Smooth muscle cell (in vitro differentiated cells): ENCODE measurements at regions not wholly inside any gene's neighbourhood (a gene's known extent, or its start where the extent isn't known, plus 50 kb on each side); places are given as distances from the start of the nearest gene placed in this dataset.

ENCODE experiments used
- DNase-seq: peaks from one replicate; lab custom pipeline; 2025; ENCODE audit not compliant: unreplicated experiment; lab: John Stamatoyannopoulos, UW
- H2AFZ ChIP-seq: fragments of 200-600 bp; sonication (generic); 2 replicates; pipeline ENCODE4 v1.6.0; 2016; ENCODE audit warnings: antibody characterized with exemption, low read depth, mild to moderate bottlenecking
- H3F3A ChIP-seq: fragments of 200-600 bp; sonication (generic); 2 replicates; pipeline ENCODE4 v1.6.0; 2017; ENCODE audit warnings: antibody characterized with exemption, low read depth
- H3K27ac ChIP-seq: fragments of 200-600 bp; sonication (generic); 2 replicates; pipeline ENCODE4 v1.5.1; 2016; ENCODE audit warnings: low read depth, mild to moderate bottlenecking
- H3K27me3 ChIP-seq: fragments of 200-600 bp; sonication (generic); 2 replicates; pipeline ENCODE4 v1.6.1; 2016; ENCODE audit warnings: low read depth, mild to moderate bottlenecking
- H3K36me3 ChIP-seq: fragments of 200-600 bp; sonication (generic); 2 replicates; pipeline ENCODE4 v1.5.1; 2016; ENCODE audit warnings: low read depth
- H3K4me1 ChIP-seq: fragments of 200-600 bp; sonication (generic); 2 replicates; pipeline ENCODE4 v1.5.1; 2016; ENCODE audit warnings: low read depth
- H3K4me2 ChIP-seq: fragments of 200-600 bp; sonication (generic); 2 replicates; pipeline ENCODE4 v1.6.0; 2016; ENCODE audit warnings: mild to moderate bottlenecking
- H3K4me3 ChIP-seq: fragments of 200-600 bp; sonication (generic); 2 replicates; pipeline ENCODE4 v1.5.1; 2016; ENCODE audit warnings: mild to moderate bottlenecking
- H3K79me2 ChIP-seq: fragments of 200-600 bp; sonication (generic); 2 replicates; pipeline ENCODE4 v1.6.0; 2016; ENCODE audit warnings: low read depth, mild to moderate bottlenecking
- H3K9ac ChIP-seq: fragments of 200-600 bp; sonication (generic); 2 replicates; pipeline ENCODE4 v1.6.0; 2016; ENCODE audit warnings: low read depth
- H3K9me3 ChIP-seq: fragments of 200-600 bp; sonication (generic); replicated peaks from 2 replicates; pipeline ENCODE4 v1.5.1; 2016; ENCODE audit warnings: low read depth
- H4K20me1 ChIP-seq: fragments of 200-600 bp; sonication (generic); 2 replicates; pipeline ENCODE4 v1.6.0; 2016; ENCODE audit warnings: low read depth
- CTCF ChIP-seq: fragments of 200-600 bp; sonication (generic); IDR thresholded peaks from 2 replicates; pipeline ENCODE4 v1.5.1; 2017; ENCODE audit warnings: borderline replicate concordance, mild to moderate bottlenecking, antibody characterized with exemption; ENCODE audit not compliant: insufficient read depth, poor library complexity, severe bottlenecking
- WGBS: methylation state at CpG from one replicate; pipeline ENCODE4 v1.1.7; 2016; ENCODE audit warnings: low lambda C conversion rate; 5-methylcytosine and 5-hydroxymethylcytosine counted together

DNA sequence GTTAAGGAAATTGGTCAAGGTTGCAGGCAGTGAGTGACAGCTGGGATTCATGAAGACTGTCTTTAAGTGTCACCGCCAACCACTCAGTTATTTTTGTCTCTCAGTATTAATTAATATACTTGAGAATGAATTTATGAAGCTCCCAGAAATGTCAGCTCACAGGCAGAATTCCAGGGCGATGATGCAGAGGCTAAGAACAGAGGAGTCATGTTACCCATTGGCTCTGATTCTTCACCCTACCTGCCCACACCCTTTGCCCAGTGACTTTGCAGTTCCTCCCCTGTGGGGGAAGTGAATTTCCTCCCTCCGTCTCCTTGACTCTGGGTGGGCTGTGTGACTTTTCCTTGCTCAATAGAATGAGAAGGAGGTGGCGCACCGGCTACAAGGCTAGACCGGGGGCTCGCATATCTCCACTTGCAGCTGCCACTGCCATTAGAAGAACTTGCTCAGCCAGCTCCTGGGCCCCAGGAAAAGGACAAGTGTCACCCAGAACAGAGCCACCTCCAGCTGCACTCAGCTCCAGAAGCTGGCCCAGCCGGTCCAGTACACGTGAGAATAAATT lies 157.1 kb upstream of the PRKCQ start:
- TF ChIP-seq CTCF: no peak
- H3F3A ChIP-seq: no peaks in the 10 kb centered on the region
- H4K20me1 ChIP-seq: no peaks in the 10 kb centered on the region
- H3K27me3 ChIP-seq: no peaks in the 10 kb centered on the region
- H3K4me3 ChIP-seq: no peak overlapping the region
- no peaks in the 10 kb centered on the region for H3K4me1 ChIP-seq
- H2AFZ ChIP-seq: no peak overlapping the region
- H3K9ac ChIP-seq: no peak overlapping the region
- peak overlapping the region; percentile 74 for H3K4me2 ChIP-seq
- peak overlapping the region; percentile 21 for H3K27ac ChIP-seq
- H3K36me3 ChIP-seq: no peaks in the 10 kb centered on the region
- no peaks in the 10 kb centered on the region for H3K9me3 ChIP-seq
- no peak for DNase-seq
- 57% methylated on average over 9 of the region's 9 CpGs for WGBS
- no peaks in the 10 kb centered on the region for H3K79me2 ChIP-seq

DNA sequence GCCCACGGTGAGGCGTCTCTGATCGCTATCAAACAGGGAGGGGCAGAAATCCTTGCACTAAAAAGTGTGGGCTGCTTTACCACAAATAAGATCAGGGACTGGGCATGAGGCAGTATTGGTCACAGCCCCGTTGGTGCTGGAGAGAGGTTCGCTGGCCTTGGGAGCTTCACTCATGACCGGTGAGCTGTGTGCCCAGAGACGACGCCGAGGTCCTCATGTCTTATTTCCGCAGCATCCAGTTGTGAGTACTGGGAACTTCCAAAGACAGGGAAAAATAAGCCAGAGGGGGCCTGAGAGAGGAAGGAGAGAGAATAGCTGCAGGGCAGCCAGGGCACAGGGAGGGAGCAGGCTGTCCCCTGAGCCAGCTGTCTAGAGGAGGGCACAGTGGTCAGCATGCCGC lies 154.2 kb upstream of the PRKCQ start:
- H3K27ac ChIP-seq: no peak overlapping the region
- H2AFZ ChIP-seq: no peak overlapping the region
- H3K4me2 ChIP-seq: no peak overlapping the region
- no peaks in the 10 kb centered on the region for H3K36me3 ChIP-seq
- no peaks in the 10 kb centered on the region for H3K79me2 ChIP-seq
- no peaks in the 10 kb centered on the region for H3K4me1 ChIP-seq
- no peaks in the 10 kb centered on the region for H4K20me1 ChIP-seq
- 75% methylated on average over 11 of the region's 11 CpGs for WGBS
- H3K27me3 ChIP-seq: no peaks in the 10 kb centered on the region
- no peak for DNase-seq
- no peak overlapping the region for H3K9ac ChIP-seq
- no peak for TF ChIP-seq CTCF
- H3K4me3 ChIP-seq: no peak overlapping the region
- H3K9me3 ChIP-seq: no peaks in the 10 kb centered on the region
- no peaks in the 10 kb centered on the region for H3F3A ChIP-seq

GRCh38 chr10:6729861-6730344 lies 149.8 kb upstream of the PRKCQ start:
- Histone ChIP-seq H3K4me2 (no peak overlapping the region), H3K4me3 (no peak overlapping the region), H3K79me2 (no peaks in the 10 kb centered on the region), H3K36me3 (no peaks in the 10 kb centered on the region), H3F3A (no peaks in the 10 kb centered on the region), H4K20me1 (no peaks in the 10 kb centered on the region), H3K27me3 (no peaks in the 10 kb centered on the region), H3K9me3 (no peaks in the 10 kb centered on the region), H3K27ac (no peak overlapping the region), H3K9ac (no peak overlapping the region), H3K4me1 (no peaks in the 10 kb centered on the region), H2AFZ (no peak overlapping the region)
- 83% methylated on average over 7 of the region's 7 CpGs for WGBS
- no peak for TF ChIP-seq CTCF
- no peak for DNase-seq

GRCh38 chr10:6729071-6729774 lies 149.1 kb upstream of the PRKCQ start:
- H3K4me2 ChIP-seq: no peak overlapping the region
- DNase-seq: no peak
- no peaks in the 10 kb centered on the region for H3K79me2 ChIP-seq
- 82% methylated on average over 6 of the region's 6 CpGs for WGBS
- no peak overlapping the region for H2AFZ ChIP-seq
- no peak overlapping the region for H3K27ac ChIP-seq
- H3F3A ChIP-seq: no peaks in the 10 kb centered on the region
- no peaks in the 10 kb centered on the region for H3K9me3 ChIP-seq
- no peaks in the 10 kb centered on the region for H3K27me3 ChIP-seq
- H3K4me3 ChIP-seq: no peak overlapping the region
- H3K4me1 ChIP-seq: no peaks in the 10 kb centered on the region
- H3K9ac ChIP-seq: no peak overlapping the region
- TF ChIP-seq CTCF: no peak
- no peaks in the 10 kb centered on the region for H4K20me1 ChIP-seq
- H3K36me3 ChIP-seq: no peaks in the 10 kb centered on the region
